SK-N-MC (cell line): ENCODE measurements at regions not wholly inside any gene's neighbourhood (a gene's known extent, or its start where the extent isn't known, plus 50 kb on each side); places are given as distances from the start of the nearest gene placed in this dataset.

Experiments
- EZH2 ChIP-seq: fragments of 200-600 bp; sonication (generic); IDR thresholded peaks from one replicate; pipeline ENCODE4 v1.6.1; 2017; ENCODE audit warnings: antibody characterized with exemption
- FOXP2 ChIP-seq: optimal IDR thresholded peaks from 2 replicates; pipeline ENCODE3; 2011; ENCODE audit warnings: mild to moderate bottlenecking, moderate library complexity; ENCODE audit not compliant: insufficient read depth; ENCODE audit errors: extremely low read length, control extremely low read depth
- POLR2AphosphoS5 ChIP-seq: IDR thresholded peaks from 2 replicates; pipeline ENCODE4 v1.6.1; 2012; ENCODE audit warnings: mild to moderate bottlenecking, low read depth, low read length, borderline replicate concordance

- TF ChIP-seq POLR2AphosphoS5 (no peak), EZH2 (no peak), FOXP2 (no peak)
Measured at GRCh38 chr2:8153258-8153718, 528.6 kb upstream of the ID2 start.
